ENCODE measurements at regions not wholly inside any gene's neighbourhood (a gene's known extent, or its start where the extent isn't known, plus 50 kb on each side); places are given as distances from the start of the nearest gene placed in this dataset.

DNA sequence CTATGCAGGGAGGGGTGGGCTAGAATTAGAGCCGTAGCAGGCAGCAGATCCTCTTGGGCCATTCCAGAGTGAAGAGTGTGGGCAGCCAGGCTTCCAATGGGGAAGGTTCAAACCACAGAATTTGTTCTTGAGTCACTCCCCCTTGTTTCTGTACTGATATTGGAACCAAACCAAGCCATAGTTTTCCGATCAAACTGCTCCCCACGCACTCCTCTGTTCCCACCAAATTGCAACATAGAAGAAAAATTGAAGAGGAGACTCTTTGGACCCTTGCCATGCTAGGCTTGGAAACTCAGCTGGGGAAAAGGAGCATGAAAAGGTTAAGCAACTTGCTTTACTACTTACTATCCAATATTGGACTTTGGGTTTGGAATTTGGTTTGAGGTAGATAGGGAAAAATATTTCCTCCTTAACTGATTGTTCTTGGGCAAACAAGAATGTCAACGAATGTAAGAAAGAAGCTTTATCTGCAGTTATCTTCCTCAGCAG is 165.8 kb upstream of the NR3C1 start:
- no peak overlapping the region for H2AFZ ChIP-seq
- TF ChIP-seq EZH2 (IDR thresholded peaks at IDR 0.05; ENCODE audit: low read depth) = no peak
- TF ChIP-seq, protein P1, sequence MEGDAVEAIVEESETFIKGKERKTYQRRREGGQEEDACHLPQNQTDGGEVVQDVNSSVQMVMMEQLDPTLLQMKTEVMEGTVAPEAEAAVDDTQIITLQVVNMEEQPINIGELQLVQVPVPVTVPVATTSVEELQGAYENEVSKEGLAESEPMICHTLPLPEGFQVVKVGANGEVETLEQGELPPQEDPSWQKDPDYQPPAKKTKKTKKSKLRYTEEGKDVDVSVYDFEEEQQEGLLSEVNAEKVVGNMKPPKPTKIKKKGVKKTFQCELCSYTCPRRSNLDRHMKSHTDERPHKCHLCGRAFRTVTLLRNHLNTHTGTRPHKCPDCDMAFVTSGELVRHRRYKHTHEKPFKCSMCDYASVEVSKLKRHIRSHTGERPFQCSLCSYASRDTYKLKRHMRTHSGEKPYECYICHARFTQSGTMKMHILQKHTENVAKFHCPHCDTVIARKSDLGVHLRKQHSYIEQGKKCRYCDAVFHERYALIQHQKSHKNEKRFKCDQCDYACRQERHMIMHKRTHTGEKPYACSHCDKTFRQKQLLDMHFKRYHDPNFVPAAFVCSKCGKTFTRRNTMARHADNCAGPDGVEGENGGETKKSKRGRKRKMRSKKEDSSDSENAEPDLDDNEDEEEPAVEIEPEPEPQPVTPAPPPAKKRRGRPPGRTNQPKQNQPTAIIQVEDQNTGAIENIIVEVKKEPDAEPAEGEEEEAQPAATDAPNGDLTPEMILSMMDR (conservative IDR thresholded peaks at IDR 0.05) = no peak
- H3K79me2 ChIP-seq (ENCODE audit: low read depth) = no peaks in the 10 kb centered on the region
- CTCF ChIA-PET = no interaction called here
- H3K27me3 ChIP-seq (ENCODE audit: insufficient read depth, low read depth) = no peaks in the 10 kb centered on the region
- DNase-seq = no peak
- no peaks in the 10 kb centered on the region for H3K4me1 ChIP-seq (replicated peaks; ENCODE audit: insufficient read depth)
- intact Hi-C loops (cut with micrococcal nuclease; ENCODE audit: unreplicated experiment) = no loop called here
- no peaks in the 10 kb centered on the region for H4K20me1 ChIP-seq (ENCODE audit: insufficient read depth)
- BruUV-seq (replicated peaks) = no TSS peak
- no peaks in the 10 kb centered on the region for H3K36me3 ChIP-seq (ENCODE audit: low read depth)
- H3K4me2 ChIP-seq = no peak overlapping the region
- no peaks in the 10 kb centered on the region for H3K9me3 ChIP-seq (ENCODE audit: insufficient read depth, low read depth)
- POLR2A ChIA-PET (ENCODE audit: unreplicated experiment) = no interaction called here
- no peaks in the 10 kb centered on the region for H3F3A ChIP-seq (ENCODE audit: insufficient read depth, low read depth)
- no peaks in the 10 kb centered on the region for H3K9me2 ChIP-seq (ENCODE audit: insufficient read depth)
- H3K27ac ChIP-seq = no peak overlapping the region
- H3K4me3 ChIP-seq = no peak overlapping the region

DNA sequence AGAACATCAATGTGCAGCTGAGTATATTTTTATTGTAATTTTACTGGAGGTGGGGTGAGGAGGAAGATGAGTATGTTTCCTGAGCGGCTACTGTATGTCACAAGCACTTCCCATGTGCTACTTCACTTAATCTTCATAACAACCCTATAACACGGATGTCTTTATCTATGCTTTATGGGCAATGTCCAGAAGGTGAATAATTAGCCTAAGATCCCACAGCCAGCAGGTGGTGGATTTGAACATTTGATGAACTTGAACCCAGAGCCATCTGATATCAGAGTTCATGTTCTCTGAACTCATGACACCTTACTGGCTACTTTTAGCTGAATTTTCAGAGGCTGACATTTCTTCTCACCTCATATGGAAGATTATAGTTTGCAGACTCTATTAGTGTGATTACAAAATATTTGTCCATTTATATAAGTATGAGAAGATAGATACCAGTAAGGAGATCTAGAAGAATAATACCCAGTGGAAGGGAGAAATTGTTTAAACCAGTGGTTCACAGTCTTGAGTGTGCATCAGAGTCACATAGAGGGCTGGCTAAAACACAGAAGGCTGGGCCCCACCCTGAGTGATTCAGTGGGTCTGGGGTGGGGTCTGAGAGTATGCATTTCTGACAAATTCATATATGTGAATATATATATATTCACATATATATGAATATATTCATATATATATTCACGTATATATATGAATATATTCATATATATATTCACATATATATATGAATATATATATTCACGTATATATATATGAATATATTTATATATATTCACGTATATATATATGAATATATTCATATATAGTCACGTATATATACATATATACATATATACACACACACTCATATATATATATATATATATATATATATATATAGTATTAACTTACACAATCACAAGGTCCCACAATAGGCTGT is 164.4 kb upstream of the NR3C1 start:
- no peaks in the 10 kb centered on the region for H3K79me2 ChIP-seq (ENCODE audit: low read depth)
- no peaks in the 10 kb centered on the region for H3K9me3 ChIP-seq (ENCODE audit: insufficient read depth, low read depth)
- no peak overlapping the region for H3K27ac ChIP-seq
- H3K4me3 ChIP-seq = no peak overlapping the region
- no peak overlapping the region for H3K4me2 ChIP-seq
- TF ChIP-seq EZH2 (IDR thresholded peaks at IDR 0.05; ENCODE audit: low read depth) = no peak
- TF ChIP-seq, protein P1 (conservative IDR thresholded peaks at IDR 0.05) = no peak
- H3K4me1 ChIP-seq (replicated peaks; ENCODE audit: insufficient read depth) = no peaks in the 10 kb centered on the region
- H3F3A ChIP-seq (ENCODE audit: insufficient read depth, low read depth) = no peaks in the 10 kb centered on the region
- ChIA-PET CTCF (no interaction called here), POLR2A (ENCODE audit: unreplicated experiment) (no interaction called here)
- no TSS peak for BruUV-seq (replicated peaks)
- no peaks in the 10 kb centered on the region for H4K20me1 ChIP-seq (ENCODE audit: insufficient read depth)
- no peaks in the 10 kb centered on the region for H3K36me3 ChIP-seq (ENCODE audit: low read depth)
- no peaks in the 10 kb centered on the region for H3K9me2 ChIP-seq (ENCODE audit: insufficient read depth)
- no peaks in the 10 kb centered on the region for H3K27me3 ChIP-seq (ENCODE audit: insufficient read depth, low read depth)
- intact Hi-C loops (cut with micrococcal nuclease; ENCODE audit: unreplicated experiment) = no loop called here
- DNase-seq = no peak
- no peak overlapping the region for H2AFZ ChIP-seq

DNA sequence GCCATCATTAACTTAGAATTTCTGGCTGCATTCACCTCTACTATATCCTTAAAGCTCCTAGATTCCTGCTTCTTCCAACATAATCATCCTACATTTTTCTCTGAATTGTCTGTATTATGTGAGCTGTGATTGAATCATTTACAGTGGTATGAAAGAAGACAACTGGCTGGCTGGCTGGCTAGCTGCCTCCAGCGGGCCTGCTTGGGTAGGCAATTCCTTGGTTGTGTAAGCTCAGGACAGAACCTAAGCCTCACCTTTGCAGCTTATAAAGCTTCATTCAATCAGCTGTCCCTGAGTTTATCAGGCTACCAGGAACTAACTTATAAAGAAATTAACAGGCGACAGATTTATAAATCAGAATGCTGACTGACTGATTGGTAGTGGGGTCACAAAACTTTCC is 162.7 kb upstream of the NR3C1 start:
- no peak overlapping the region for H3K27ac ChIP-seq
- CTCF ChIA-PET = no interaction called here

More for the DNA sequence above, 162.7 kb upstream of the NR3C1 start:
- H2AFZ ChIP-seq = no peak overlapping the region
- H3K4me2 ChIP-seq = no peak overlapping the region
- H3K27me3 ChIP-seq (ENCODE audit: insufficient read depth, low read depth) = no peaks in the 10 kb centered on the region
- H3K9me2 ChIP-seq (ENCODE audit: insufficient read depth) = no peaks in the 10 kb centered on the region
- DNase-seq = no peak
- peaks cover 2% of the 10 kb centered on the region; the same call in 1 of the 2 replicates for H3K4me1 ChIP-seq (replicated peaks; ENCODE audit: insufficient read depth)
- no TSS peak for BruUV-seq (replicated peaks)
- H3K36me3 ChIP-seq (ENCODE audit: low read depth) = no peaks in the 10 kb centered on the region
- TF ChIP-seq, protein P1 (conservative IDR thresholded peaks at IDR 0.05) = no peak
- no peak for TF ChIP-seq EZH2 (IDR thresholded peaks at IDR 0.05; ENCODE audit: low read depth)
- POLR2A ChIA-PET (ENCODE audit: unreplicated experiment) = interaction anchor here (0.6 kb wide), 2 partner anchors 17 to 27 kb away, joined by 3 read pairs; no protein-coding TSS in a partner anchor
- H3K79me2 ChIP-seq (ENCODE audit: low read depth) = no peaks in the 10 kb centered on the region
- H4K20me1 ChIP-seq (ENCODE audit: insufficient read depth) = no peaks in the 10 kb centered on the region
- intact Hi-C loops (cut with micrococcal nuclease; ENCODE audit: unreplicated experiment) = no loop called here
- no peaks in the 10 kb centered on the region for H3K9me3 ChIP-seq (ENCODE audit: insufficient read depth, low read depth)
- no peak overlapping the region for H3K4me3 ChIP-seq
- H3F3A ChIP-seq (ENCODE audit: insufficient read depth, low read depth) = no peaks in the 10 kb centered on the region

Data from PC-9 (cell line).